MV-4-11 (cell line): ENCODE measurements at regions not wholly inside any gene's neighbourhood (a gene's known extent, or its start where the extent isn't known, plus 50 kb on each side); places are given as distances from the start of the nearest gene placed in this dataset.
"Not testable (repeated sequence)": the region's sequence is repeated elsewhere in the genome, so short reads cannot be mapped to it uniquely, and the experiment has no call there.

Experiments
- DNase-seq: peaks from one replicate; lab custom pipeline; 2025; lab: John Stamatoyannopoulos, UW

GRCh38 chr12:46983959-46984841, 95.2 kb upstream of the PCED1B start:
- no peak for DNase-seq

GRCh38 chr12:46985816-46986215, 93.6 kb upstream of the PCED1B start:
- no peak for DNase-seq

GRCh38 chr12:46988122-46988521, 91.3 kb upstream of the PCED1B start:
- not testable (repeated sequence) for DNase-seq

GRCh38 chr12:46990211-46990610, 89.2 kb upstream of the PCED1B start:
- DNase-seq: no peak

GRCh38 chr12:46992051-46992450, 87.4 kb upstream of the PCED1B start:
- not testable (repeated sequence) for DNase-seq

GRCh38 chr12:46998811-46999368, 80.5 kb upstream of the PCED1B start:
- DNase-seq: no peak

GRCh38 chr12:47004634-47005033, 74.8 kb upstream of the PCED1B start:
- no peak for DNase-seq

GRCh38 chr12:47007048-47007447, 72.4 kb upstream of the PCED1B start:
- no peak for DNase-seq

- no peak for DNase-seq
Measured at GRCh38 chr12:47012552-47012951, 66.9 kb upstream of the PCED1B start.

- DNase-seq: peak; percentile 24
Measured at GRCh38 chr12:47014474-47014873, 64.9 kb upstream of the PCED1B start.

- no peak for DNase-seq
Measured at GRCh38 chr12:47015381-47015780, 64.0 kb upstream of the PCED1B start.

- DNase-seq: peak; percentile 84
Measured at GRCh38 chr12:47017041-47017713, 62.2 kb upstream of the PCED1B start.

- no peak for DNase-seq
Measured at GRCh38 chr12:47017901-47018475, 61.4 kb upstream of the PCED1B start.

- no peak for DNase-seq
Measured at GRCh38 chr12:47020211-47020821, 59.1 kb upstream of the PCED1B start.

- peak; percentile 60 for DNase-seq
Measured at GRCh38 chr12:47021298-47021697, 58.1 kb upstream of the PCED1B start.

GRCh38 chr12:47022296-47022695, 57.1 kb upstream of the PCED1B start:
- no peak for DNase-seq

GRCh38 chr12:47023311-47023710, 56.1 kb upstream of the PCED1B start:
- DNase-seq: no peak

GRCh38 chr12:47023953-47024352, 55.5 kb upstream of the PCED1B start:
- DNase-seq: no peak

- no peak for DNase-seq
Measured at GRCh38 chr12:47024463-47024862, 55.0 kb upstream of the PCED1B start.

- no peak for DNase-seq
Measured at GRCh38 chr12:47025349-47025748, 54.1 kb upstream of the PCED1B start.

GRCh38 chr12:47025798-47026197, 53.6 kb upstream of the PCED1B start:
- no peak for DNase-seq

GRCh38 chr12:47026291-47026690, 53.1 kb upstream of the PCED1B start:
- no peak for DNase-seq
